ENCODE measurements at regions not wholly inside any gene's neighbourhood (a gene's known extent, or its start where the extent isn't known, plus 50 kb on each side); places are given as distances from the start of the nearest gene placed in this dataset.

DNA sequence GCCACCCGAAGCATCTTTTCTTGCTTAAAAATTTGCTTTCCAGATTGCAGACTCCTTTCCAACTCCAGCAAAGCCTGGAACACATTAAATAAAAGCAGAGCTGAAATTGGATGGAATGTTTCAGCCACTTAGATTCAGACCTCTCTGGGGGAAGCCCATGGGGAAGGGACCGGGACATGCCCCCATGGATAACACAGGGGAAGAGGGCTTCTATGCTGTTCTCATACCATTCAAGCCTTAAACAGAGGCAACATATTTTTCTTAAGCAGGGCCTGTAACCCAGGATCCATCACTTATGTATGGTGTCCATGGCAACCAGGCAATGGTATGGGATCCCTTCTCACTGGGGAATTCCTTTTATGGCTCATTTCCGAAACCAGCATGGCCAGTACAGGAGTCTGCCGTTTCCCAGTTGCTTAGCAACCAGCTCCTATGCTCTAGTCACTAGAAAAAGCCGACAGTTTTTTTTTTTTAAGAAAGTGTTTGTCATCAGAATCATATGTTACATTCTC is 62.0 kb upstream of the MARCHF10 start:
- no peaks in the 10 kb centered on the region for H3K27me3 ChIP-seq (ENCODE audit: control insufficient read depth, insufficient read depth, low read length)
- H3K36me3 ChIP-seq (replicated peaks; ENCODE audit: control insufficient read depth, insufficient read depth, low read length), result no peaks in the 10 kb centered on the region
- no peak overlapping the region for H3K4me3 ChIP-seq (ENCODE audit: insufficient read depth, low read depth, low read length)
- peak; percentile 81 for DNase-seq

- no peaks in the 10 kb centered on the region for H3K36me3 ChIP-seq (replicated peaks; ENCODE audit: control insufficient read depth, insufficient read depth, low read length)
- no peak overlapping the region for H3K4me3 ChIP-seq (ENCODE audit: insufficient read depth, low read depth, low read length)
- H3K27me3 ChIP-seq (ENCODE audit: control insufficient read depth, insufficient read depth, low read length), result no peaks in the 10 kb centered on the region
- no peak for DNase-seq
Measured at GRCh38 chr17:62868723-62869122, 60.6 kb upstream of the MARCHF10 start.

- no peak for DNase-seq
- no peaks in the 10 kb centered on the region for H3K36me3 ChIP-seq (replicated peaks; ENCODE audit: control insufficient read depth, insufficient read depth, low read length)
- H3K27me3 ChIP-seq (ENCODE audit: control insufficient read depth, insufficient read depth, low read length), result no peaks in the 10 kb centered on the region
- H3K4me3 ChIP-seq (ENCODE audit: insufficient read depth, low read depth, low read length), result no peak overlapping the region
Measured at GRCh38 chr17:62868008-62868407, 59.9 kb upstream of the MARCHF10 start.

GRCh38 chr17:62867303-62867702 is 59.2 kb upstream of the MARCHF10 start:
- DNase-seq, result no peak
- H3K27me3 ChIP-seq (ENCODE audit: control insufficient read depth, insufficient read depth, low read length), result no peaks in the 10 kb centered on the region
- H3K4me3 ChIP-seq (ENCODE audit: insufficient read depth, low read depth, low read length), result no peak overlapping the region
- no peaks in the 10 kb centered on the region for H3K36me3 ChIP-seq (replicated peaks; ENCODE audit: control insufficient read depth, insufficient read depth, low read length)

- Histone ChIP-seq H3K27me3 (ENCODE audit: control insufficient read depth, insufficient read depth, low read length) (no peaks in the 10 kb centered on the region), H3K4me3 (ENCODE audit: insufficient read depth, low read depth, low read length) (no peak overlapping the region), H3K36me3 (replicated peaks; ENCODE audit: control insufficient read depth, insufficient read depth, low read length) (no peaks in the 10 kb centered on the region)
- DNase-seq, result no peak
Measured at GRCh38 chr17:62866471-62866870, 58.4 kb upstream of the MARCHF10 start.

GRCh38 chr17:62865586-62865985 is 57.5 kb upstream of the MARCHF10 start:
- H3K27me3 ChIP-seq (ENCODE audit: control insufficient read depth, insufficient read depth, low read length), result no peaks in the 10 kb centered on the region
- DNase-seq, result no peak

DNA sequence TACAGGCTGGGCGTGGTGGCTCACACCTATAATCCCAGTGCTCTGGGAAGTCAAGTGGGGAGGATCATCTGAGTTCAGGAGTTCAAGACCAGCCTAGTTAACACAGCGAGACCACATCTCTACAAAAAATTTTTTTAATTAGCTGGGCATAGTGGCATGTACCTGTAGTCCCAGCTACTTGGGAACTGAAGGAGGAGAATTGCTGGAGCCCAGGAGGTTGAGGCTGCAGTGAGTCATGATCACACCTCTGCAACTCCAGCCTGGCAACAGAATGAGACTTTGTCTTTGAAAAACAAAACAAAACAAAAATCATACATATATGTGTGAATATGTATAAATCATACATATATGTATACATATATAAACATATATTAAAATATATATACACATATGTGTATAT is 54.1 kb upstream of the MARCHF10 start:
- Histone ChIP-seq H3K36me3 (replicated peaks; ENCODE audit: control insufficient read depth, insufficient read depth, low read length) (no peaks in the 10 kb centered on the region), H3K27me3 (ENCODE audit: control insufficient read depth, insufficient read depth, low read length) (no peaks in the 10 kb centered on the region), H3K4me3 (ENCODE audit: insufficient read depth, low read depth, low read length) (no peak overlapping the region)
- no peak for DNase-seq

More at GRCh38 chr17:62865586-62865985, 57.5 kb upstream of the MARCHF10 start:
- Histone ChIP-seq H3K36me3 (replicated peaks; ENCODE audit: control insufficient read depth, insufficient read depth, low read length) (no peaks in the 10 kb centered on the region), H3K4me3 (ENCODE audit: insufficient read depth, low read depth, low read length) (no peak overlapping the region)

DNA sequence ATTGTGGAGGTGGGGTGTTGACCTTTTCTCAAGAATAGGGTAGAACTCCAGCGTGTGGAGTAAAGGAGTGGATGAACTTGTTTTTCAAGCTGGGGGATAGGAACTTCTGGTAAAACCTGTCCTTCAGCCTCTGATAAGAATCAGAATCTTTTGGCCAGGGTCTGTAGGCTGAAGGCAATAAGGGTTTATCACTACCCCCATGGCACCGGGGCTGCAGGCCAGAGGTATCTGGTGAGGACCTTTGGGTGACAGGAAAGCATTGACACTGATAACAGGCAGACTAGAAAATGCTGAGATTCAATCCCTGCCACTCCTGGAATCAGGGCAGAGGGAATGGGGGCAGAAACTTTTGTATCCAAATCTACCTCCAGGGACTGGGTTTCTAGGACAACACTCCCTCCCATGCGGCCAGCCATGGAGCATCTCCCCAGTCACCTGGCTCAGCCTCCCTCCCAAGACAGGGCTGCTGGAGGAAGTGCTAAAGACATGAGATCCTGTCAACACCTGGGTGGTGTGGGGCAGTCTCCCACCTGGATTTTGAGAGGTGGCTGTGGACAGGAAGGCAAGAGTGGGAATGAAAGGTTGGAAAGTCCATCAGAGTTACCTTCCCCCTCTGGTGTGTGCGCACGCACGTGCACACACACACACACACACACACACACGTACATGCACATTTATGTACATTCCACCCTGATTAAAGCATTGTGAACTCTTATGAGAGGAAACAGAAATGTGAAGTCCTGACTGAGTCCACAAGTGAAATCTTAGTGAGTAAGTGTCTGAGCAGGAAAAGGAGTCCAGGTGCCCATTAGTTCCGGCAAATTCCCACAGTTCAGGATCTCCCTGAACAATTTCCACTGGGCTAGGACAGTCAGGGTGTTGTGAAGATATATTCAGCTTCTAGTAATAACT is 53.1 kb upstream of the MARCHF10 start:
- Histone ChIP-seq H3K4me3 (ENCODE audit: insufficient read depth, low read depth, low read length) (no peak overlapping the region), H3K27me3 (ENCODE audit: control insufficient read depth, insufficient read depth, low read length) (no peaks in the 10 kb centered on the region)
- DNase-seq, result no peak

GRCh38 chr17:62859146-62859545 is 51.0 kb upstream of the MARCHF10 start:
- no peak for DNase-seq
- Histone ChIP-seq H3K36me3 (replicated peaks; ENCODE audit: control insufficient read depth, insufficient read depth, low read length) (no peaks in the 10 kb centered on the region), H3K27me3 (ENCODE audit: control insufficient read depth, insufficient read depth, low read length) (no peaks in the 10 kb centered on the region), H3K4me3 (ENCODE audit: insufficient read depth, low read depth, low read length) (no peak overlapping the region)

More for the DNA sequence above, 53.1 kb upstream of the MARCHF10 start:
- H3K36me3 ChIP-seq (replicated peaks; ENCODE audit: control insufficient read depth, insufficient read depth, low read length), result no peaks in the 10 kb centered on the region

All from H7 (cell line).